BJ (cell line): ENCODE measurements at regions not wholly inside any gene's neighbourhood (a gene's known extent, or its start where the extent isn't known, plus 50 kb on each side); places are given as distances from the start of the nearest gene placed in this dataset.

Experiments used
- CTCF ChIA-PET: fragments of 350-600 bp; formaldehyde crosslinking; extraction: SDS; loops from one replicate; lab custom pipeline; 2021; ENCODE audit warnings: antibody characterized with exemption, inconsistent platforms; lab: Yijun Ruan, JAX
- POLR2A ChIA-PET: fragments of 300-600 bp; sonication (Branson Sonifier 250); formaldehyde crosslinking; extraction: SDS; loops from one replicate; lab custom pipeline; 2021; ENCODE audit warnings: antibody characterized with exemption; lab: Charles Lee
- DNase-seq: peaks from one replicate; pipeline ENCODE4 v3.0.0-alpha.2; 2011; ENCODE audit warnings: low read depth
- H3K27me3 ChIP-seq: 2 replicates; pipeline ENCODE4 v1.6.0; 2011; ENCODE audit warnings: low read length; ENCODE audit not compliant: control insufficient read depth, insufficient read depth
- H3K36me3 ChIP-seq: 2 replicates; pipeline ENCODE4 v1.5.1; 2011; ENCODE audit warnings: low read length; ENCODE audit not compliant: control insufficient read depth, insufficient read depth
- H3K4me3 ChIP-seq: 2 replicates; pipeline ENCODE4 v1.5.1; 2011; ENCODE audit warnings: low read depth, mild to moderate bottlenecking, control low read depth, low read length
- TF ChIP-seq, protein P1 (sequence below): IDR thresholded peaks from 2 replicates; pipeline ENCODE4 v1.5.1; 2011; ENCODE audit warnings: low read depth, mild to moderate bottlenecking, control low read depth, inconsistent platforms, low read length, moderate library complexity; ENCODE audit not compliant: insufficient read depth

DNA sequence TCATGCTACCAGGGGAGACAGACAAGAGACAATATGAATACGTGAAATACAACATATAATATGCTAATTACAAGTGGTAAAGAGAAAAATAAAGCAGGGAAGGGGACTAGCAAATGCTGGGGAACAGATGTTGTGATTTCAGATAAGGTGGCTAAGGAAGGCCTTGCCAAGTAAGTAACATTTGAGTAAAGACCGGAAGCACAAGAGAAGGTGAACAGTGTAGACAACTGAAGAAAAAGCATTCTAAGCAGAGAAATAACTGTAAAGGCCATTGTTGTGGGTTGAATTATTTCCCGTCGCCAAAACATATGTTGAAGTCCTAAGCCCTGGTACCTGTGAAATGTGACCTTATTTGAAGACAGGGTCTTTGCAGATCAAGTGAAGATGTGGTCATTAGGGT, 63.7 kb upstream of the EED start:
- TF ChIP-seq, protein P1, sequence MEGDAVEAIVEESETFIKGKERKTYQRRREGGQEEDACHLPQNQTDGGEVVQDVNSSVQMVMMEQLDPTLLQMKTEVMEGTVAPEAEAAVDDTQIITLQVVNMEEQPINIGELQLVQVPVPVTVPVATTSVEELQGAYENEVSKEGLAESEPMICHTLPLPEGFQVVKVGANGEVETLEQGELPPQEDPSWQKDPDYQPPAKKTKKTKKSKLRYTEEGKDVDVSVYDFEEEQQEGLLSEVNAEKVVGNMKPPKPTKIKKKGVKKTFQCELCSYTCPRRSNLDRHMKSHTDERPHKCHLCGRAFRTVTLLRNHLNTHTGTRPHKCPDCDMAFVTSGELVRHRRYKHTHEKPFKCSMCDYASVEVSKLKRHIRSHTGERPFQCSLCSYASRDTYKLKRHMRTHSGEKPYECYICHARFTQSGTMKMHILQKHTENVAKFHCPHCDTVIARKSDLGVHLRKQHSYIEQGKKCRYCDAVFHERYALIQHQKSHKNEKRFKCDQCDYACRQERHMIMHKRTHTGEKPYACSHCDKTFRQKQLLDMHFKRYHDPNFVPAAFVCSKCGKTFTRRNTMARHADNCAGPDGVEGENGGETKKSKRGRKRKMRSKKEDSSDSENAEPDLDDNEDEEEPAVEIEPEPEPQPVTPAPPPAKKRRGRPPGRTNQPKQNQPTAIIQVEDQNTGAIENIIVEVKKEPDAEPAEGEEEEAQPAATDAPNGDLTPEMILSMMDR: no peak
- H3K36me3 ChIP-seq: no peaks in the 10 kb centered on the region
- no peak overlapping the region for H3K4me3 ChIP-seq
- no peaks in the 10 kb centered on the region for H3K27me3 ChIP-seq
- ChIA-PET POLR2A (no interaction called here), CTCF (interaction anchor here (1.0 kb wide), 1 partner anchor 328 kb away, joined by 3 read pairs; no protein-coding TSS in a partner anchor)
- DNase-seq: no peak

DNA sequence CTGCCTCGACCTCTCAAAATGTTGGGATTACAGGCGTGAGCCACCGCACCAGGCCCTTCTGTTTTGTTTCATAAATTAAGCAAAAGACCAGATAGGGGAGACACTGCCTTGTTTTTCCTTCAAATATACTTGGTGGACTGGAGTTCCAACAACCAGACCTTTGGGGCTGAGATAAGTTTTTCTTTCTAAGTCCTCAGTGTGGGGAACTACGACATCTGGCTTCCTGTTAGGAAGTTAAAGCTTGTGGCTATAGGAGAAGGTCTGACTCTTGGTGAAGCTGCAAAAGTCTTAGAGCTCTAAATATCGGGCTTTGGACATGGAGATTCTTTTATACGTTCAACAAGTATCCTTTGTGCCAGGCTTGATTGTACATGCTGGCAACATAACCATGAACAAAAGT, 64.1 kb upstream of the EED start:
- no peak overlapping the region for H3K4me3 ChIP-seq
- TF ChIP-seq, protein P1: no peak
- no peaks in the 10 kb centered on the region for H3K36me3 ChIP-seq
- no peak for DNase-seq
- ChIA-PET POLR2A (no interaction called here), CTCF (interaction anchor here (1.0 kb wide), 1 partner anchor 328 kb away, joined by 3 read pairs; no protein-coding TSS in a partner anchor)
- no peaks in the 10 kb centered on the region for H3K27me3 ChIP-seq

DNA sequence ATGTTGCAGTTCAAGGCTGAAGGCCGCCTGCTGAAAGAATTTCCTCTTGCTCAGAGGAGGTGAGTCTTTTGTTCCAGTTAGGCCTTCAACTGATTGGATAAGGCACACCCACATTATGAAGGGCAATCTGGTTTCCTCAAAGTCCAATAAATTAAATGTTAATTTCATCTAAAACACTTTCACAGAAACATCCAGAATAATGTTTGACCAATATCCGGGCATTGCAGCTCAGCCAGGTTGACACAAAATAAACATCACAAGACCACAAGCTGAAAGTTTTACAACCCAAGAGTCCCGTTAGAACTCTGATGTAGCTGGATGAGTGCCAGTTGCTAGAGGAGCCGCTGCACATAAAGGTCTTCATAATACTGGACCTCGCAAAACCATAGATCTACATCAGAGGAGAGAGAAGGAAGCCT, 64.9 kb upstream of the EED start:
- TF ChIP-seq, protein P1: no peak
- Histone ChIP-seq H3K4me3 (no peak overlapping the region), H3K36me3 (no peaks in the 10 kb centered on the region), H3K27me3 (no peaks in the 10 kb centered on the region)
- DNase-seq: no peak
- CTCF ChIA-PET: interaction anchor here (0.9 kb wide), 1 partner anchor 14 kb away, joined by 3 read pairs; no protein-coding TSS in a partner anchor
- POLR2A ChIA-PET: no interaction called here

DNA sequence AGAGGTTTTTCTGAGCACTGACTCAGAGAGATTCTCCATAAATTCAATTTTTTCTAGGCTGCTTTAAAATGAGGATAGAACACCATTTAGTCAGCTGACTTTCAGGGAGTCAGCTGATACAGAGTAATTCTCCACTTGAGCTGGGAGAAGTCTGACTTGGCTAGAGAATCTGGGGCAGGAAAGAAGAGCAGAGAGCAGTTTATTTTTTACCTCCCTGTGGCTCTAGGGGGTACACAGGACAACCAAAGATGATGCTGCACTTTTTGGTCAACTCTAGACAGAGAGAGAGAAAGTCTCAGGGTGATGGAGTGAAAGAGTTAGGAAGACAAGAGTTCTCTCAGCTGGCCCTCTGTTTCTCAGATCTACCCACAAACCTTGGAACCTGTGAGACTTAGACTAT, 67.3 kb upstream of the EED start:
- no peak for DNase-seq
- Histone ChIP-seq H3K4me3 (no peak overlapping the region), H3K27me3 (no peaks in the 10 kb centered on the region), H3K36me3 (no peaks in the 10 kb centered on the region)
- POLR2A ChIA-PET: no interaction called here
- CTCF ChIA-PET: interaction anchor here (0.6 to 1.3 kb wide), 3 partner anchors 17 to 663 kb away, joined by 3 to 5 read pairs (median 3); no protein-coding TSS in a partner anchor
- TF ChIP-seq, protein P1: no peak

DNA sequence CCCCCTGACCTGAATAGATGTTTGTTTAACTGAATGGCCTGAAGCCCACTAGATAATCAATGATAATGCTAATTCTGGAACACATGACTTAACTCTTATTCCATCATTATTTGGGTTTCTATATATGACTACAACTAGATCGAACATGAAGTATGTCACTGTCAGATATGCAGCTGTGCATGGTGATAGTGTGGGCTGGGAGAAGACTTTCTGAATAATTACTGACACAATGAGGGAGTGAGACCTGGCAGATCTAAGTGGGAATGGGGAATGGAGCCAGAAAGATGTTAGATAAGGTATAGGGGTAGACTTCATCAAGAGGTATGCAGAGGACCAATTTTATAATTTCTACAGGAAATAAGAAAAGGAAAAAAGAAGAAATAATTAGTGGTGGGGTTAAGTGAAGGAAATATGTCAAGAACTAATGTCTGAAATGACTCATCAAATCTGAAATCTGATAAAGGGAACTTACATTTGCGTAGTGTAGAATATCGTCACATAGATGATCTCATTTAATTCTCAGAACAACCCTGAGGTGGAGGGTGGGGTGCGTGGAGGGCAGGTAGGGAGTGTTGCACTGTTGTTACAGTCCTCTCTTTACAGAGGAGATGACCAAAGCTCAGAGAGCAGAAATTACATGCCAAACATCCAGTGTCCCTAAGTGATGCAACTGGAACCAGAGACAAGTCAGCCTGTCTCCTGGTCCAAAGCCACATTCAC, 68.2 kb upstream of the EED start:
- Histone ChIP-seq H3K27me3 (no peaks in the 10 kb centered on the region), H3K36me3 (no peaks in the 10 kb centered on the region), H3K4me3 (no peak overlapping the region)
- TF ChIP-seq, protein P1: no peak
- CTCF ChIA-PET: interaction anchor here (0.6 to 0.9 kb wide), 2 partner anchors 12 to 234 kb away, joined by 3 read pairs; no protein-coding TSS in a partner anchor
- POLR2A ChIA-PET: no interaction called here
- no peak for DNase-seq
